GM18499 (cell line): ENCODE measurements at regions not wholly inside any gene's neighbourhood (a gene's known extent, or its start where the extent isn't known, plus 50 kb on each side); places are given as distances from the start of the nearest gene placed in this dataset.

Experiments used
- ATAC-seq: cut with Tn5 transposase; IDR thresholded peaks from one replicate; pipeline ENCODE4 v1.9.1; 2021; ENCODE audit warnings: moderate number of reproducible peaks; ENCODE audit not compliant: insufficient read depth, unreplicated experiment

DNA sequence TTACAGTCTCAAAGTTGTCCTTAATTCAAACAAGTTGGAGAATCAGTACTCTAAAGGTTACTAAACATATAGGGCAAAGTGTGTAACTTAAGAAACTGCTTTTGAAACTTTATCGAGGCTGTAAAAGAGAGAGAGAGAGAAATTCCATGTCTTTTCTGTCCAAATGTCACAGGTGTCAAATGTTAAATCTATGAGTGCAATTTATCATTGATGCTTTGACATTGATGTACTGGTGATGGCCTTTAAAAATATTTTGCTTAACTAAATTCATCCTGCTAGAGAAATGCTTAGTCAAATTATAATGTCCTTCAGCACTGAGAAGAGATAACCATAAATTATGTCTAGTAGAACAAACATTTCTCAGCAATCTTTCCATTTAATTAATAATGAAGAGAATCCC lies 1602.1 kb upstream of the TMEFF2 start:
- no peak for ATAC-seq

DNA sequence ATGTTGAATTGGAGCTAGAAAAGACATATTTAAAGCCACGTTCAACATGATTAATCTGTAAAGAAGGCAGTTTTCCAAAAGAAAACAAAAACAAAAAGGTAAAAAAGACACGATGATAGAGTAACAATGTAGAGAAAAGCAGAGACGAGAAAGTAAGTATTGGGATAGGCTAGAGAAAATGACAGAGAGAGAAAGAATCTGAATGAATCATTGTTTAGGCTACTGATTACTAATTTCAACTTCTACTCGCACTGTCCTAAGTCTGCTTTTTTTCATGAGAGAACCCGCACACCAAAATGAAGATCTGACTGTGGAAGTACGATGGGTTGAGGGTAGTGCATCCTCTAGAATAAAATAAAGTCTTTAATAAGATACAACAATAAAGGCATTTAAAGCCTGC lies 1599.2 kb upstream of the TMEFF2 start:
- no peak for ATAC-seq

GRCh38 chr2:193783681-193784080 lies 1588.9 kb upstream of the TMEFF2 start:
- ATAC-seq = no peak

DNA sequence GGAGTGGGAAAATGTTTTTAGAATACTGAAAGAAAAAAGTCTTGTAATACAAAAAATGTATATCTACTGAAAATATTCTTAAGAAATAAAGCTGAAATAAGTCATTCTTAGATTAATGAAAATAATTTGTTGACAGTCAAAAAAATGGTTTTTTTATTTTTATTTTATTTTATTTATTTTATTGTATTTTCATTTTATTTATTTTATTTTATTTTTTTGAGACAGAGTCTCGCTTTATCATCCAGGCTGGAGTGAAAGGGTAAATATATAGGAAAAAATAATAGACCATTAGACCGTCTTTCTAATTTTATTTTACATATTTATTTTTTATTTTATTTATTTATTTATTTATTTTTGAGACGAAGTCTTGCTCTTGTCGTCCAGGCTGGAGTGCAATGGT lies 1583.6 kb upstream of the TMEFF2 start:
- no peak for ATAC-seq

GRCh38 chr2:193776988-193777387 lies 1582.3 kb upstream of the TMEFF2 start:
- ATAC-seq = no peak

DNA sequence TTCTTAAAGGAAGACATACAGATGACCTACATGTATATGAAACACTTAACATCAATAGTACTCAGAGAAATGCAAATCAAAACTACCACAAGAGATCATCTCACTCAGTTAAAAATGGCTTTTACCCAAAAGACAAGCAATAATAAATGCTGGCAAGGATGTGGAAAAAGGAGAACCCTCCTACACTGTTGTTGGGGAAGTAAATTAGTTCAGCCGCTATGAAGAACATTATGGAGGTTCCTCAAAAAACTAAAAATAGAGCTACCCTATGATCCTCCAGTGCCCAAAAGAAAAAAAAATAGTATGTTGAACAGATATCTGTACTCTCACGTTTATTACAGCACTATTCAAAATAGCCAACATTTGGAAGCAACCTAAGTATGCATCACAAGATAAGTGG lies 1579.4 kb upstream of the TMEFF2 start:
- no peak for ATAC-seq

DNA sequence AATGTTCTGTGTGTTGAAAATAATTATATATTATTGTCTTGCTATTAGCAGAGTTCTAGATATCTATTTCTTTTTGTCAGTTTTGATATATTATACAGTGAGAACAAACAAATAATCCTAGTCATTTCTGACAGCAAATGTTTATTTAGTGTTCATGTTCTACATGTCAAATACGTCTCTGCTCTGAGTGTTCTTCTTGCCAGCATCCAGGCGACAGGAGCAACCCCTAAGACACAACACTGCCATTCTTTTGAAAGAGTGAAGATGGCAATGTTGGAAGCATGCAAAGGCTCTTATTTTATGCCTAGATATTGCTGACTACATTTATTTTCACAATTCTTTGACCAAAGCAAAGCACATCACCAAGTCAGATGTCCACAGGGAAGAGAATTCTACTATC lies 1556.6 kb upstream of the TMEFF2 start:
- ATAC-seq = no peak

GRCh38 chr2:193749485-193749884 lies 1554.8 kb upstream of the TMEFF2 start:
- ATAC-seq = no peak

DNA sequence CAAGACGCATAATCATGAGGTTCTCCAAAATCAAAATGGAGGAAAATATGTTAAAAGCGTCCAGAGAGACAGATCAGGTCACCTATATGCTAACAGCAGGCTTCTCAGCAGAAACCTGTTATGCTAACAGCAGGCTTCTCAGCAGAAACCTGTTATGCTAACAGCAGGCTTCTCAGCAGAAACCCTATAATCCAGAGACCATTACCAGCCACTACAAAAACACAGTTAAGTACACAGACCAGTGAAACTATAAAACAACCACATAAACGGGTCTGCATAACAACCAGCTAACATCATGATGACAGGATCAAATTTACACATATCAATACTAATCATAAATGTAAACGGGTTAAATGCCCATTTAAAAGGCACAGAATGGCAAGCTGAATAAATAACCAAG lies 1548.4 kb upstream of the TMEFF2 start:
- no peak for ATAC-seq

GRCh38 chr2:193738892-193739291 lies 1544.2 kb upstream of the TMEFF2 start:
- ATAC-seq = no peak

GRCh38 chr2:193712912-193713311 lies 1518.2 kb upstream of the TMEFF2 start:
- ATAC-seq = no peak

GRCh38 chr2:193703411-193703810 lies 1508.7 kb upstream of the TMEFF2 start:
- ATAC-seq = no peak

GRCh38 chr2:193701484-193701883 lies 1506.8 kb upstream of the TMEFF2 start:
- ATAC-seq = no peak

- peak; percentile 72 for ATAC-seq
Observed at GRCh38 chr2:193695367-193695766, 1500.6 kb upstream of the TMEFF2 start.

- no peak for ATAC-seq
Observed at GRCh38 chr2:193693758-193694157, 1499.0 kb upstream of the TMEFF2 start.

DNA sequence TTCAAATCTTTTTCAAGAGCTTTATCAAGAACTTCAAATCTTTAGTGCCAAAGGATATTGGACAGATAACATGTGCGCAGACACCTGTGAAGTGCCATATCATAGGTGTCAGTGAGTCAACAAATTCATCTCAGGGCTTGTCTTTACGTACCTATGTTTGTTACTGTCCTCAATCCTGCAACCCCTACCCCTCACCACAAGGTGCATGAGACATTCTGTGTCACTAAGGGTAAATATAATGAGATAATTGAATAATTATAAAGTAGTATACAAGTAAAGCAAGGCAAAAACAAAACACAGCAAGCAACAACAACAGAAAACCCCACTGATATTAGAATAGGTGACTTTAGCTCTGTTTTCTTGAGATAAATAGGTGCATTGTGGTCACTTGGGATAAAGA lies 1495.8 kb upstream of the TMEFF2 start:
- no peak for ATAC-seq

DNA sequence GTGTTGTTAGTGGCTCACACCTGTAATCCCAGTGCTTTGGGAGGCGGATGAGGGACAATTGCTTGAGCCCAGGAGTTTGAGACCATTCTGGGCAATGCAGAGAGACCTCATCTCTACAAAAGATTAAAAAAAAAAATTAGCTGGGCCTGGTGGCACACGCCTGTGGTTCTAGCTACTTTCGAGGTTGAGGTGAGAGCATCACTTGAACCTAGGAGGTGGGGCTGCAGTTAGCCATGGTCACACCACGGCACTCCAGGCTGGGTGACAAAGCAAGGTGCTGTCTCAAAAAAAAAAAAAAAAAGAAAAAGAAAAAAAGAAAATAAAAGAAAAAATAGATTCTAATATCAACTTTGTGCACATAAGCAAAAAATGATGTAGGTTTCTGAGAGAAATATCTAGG lies 1492.5 kb upstream of the TMEFF2 start:
- no peak for ATAC-seq

- ATAC-seq = no peak
Observed at GRCh38 chr2:193679847-193680246, 1485.1 kb upstream of the TMEFF2 start.

GRCh38 chr2:193670478-193670877 lies 1475.7 kb upstream of the TMEFF2 start:
- ATAC-seq = no peak

DNA sequence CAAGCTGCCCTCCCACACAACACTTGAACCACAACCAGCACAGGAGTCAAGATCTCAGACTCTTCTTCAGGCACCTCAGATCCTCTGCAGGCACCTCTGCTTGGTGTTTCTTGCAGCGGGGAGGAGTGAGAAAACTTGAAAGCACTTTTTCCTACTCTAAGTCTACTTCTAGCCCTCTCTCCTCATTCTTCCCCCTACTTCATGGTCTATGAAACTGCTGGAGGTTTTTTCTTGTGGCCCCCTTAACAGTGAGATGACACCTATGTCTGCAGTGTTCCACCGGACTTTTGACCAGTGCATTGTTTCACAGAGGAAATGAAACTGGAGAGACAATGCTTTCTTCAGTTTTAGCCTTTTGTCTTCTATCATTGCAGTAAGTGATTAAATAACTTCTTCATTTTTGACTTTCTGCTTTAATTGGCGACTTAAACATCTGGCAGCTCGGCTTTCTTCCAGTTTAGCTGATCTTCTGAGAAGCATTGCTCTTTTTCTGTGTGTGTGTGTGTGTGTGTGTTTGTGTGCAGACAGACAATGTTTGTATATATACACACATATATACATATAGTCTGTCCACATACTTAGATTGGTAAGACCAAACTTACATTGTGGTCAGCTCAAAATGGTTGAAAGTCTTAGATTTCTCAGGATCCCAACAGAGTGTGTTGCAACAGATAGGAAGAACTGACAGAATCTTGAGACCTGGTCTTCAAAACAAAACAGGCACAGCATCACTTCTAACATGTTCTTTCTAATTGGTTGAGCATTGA lies 1474.0 kb upstream of the TMEFF2 start:
- ATAC-seq = no peak

DNA sequence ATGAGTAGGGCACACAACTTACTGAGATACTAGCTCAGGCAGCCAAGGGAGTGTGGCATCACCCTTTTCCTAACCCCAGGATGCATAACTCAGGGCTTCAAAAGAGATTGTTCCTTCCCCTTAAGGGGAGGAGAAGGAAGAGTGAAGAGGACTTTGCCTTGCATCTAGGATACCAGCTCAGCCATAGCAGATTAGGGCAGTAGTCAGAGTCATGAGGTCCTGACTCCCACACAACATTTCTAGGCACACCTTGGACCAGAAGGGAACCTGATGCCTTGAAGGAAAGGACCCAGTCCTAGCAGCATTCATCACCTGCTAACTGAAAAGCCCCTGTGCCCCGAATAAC lies 1433.2 kb upstream of the TMEFF2 start:
- ATAC-seq = no peak

DNA sequence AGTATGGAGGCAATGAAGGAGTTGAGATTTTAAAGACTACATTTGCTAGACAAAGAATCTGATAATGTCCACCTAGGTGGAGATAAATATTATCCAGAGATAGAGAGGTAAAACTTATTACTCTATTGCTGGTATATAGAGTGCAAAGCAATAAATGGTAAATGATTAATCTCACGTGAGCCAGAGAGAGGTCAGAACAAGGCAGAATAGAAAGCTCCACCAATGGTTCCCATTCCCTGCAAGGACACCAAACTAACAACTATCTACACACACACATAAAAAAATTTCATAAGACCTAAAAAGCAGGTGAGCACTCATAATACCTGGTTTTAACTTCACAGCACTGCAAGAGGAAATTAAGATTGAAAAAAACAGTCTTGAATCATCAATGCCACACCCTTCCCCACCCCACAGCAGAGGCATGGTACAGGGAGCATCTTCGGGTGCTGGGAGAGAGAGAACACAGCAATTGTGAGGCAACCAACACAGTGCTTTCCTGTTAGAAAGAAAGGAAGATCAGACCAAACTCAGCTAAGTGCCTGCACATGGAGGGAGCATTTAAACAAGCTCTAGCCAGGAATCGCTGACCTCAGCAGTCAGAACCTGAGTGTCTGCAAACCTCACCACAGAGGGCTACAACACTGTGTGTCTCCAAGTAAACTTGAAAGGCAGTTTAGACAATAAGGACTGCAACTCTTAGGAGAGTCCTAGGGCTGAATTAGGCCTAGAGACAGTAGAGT lies 1432.6 kb upstream of the TMEFF2 start:
- ATAC-seq = no peak
